HK-2 (cell line): ENCODE measurements at regions not wholly inside any gene's neighbourhood (a gene's known extent, or its start where the extent isn't known, plus 50 kb on each side); places are given as distances from the start of the nearest gene placed in this dataset.
"Not testable (repeated sequence)": the region's sequence is repeated elsewhere in the genome, so short reads cannot be mapped to it uniquely, and the experiment has no call there.

Source experiments
- DNase-seq: peaks from one replicate; pipeline ENCODE4 v3.0.0-alpha.2; 2018; ENCODE audit not compliant: unreplicated experiment

DNA sequence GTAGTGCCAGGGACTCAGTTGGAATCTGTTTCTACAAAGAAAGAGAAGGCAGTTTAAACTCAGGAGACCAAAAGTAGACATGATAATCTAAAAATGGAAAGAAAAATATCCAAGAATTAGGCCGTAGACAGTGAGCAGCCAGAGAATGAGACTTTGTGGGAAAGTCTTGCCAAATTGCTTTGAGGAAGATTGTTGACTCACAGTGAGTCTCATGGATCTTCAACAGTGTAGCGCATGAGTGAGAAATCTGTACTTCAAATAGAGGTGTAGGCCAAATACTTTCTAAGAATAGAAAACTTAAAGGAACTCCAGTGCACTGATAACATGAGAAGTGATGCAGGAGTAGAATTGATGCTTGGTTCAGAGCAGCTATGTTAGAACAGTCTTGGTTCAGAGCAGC, 284.5 kb downstream of the HTR1B start:
- DNase-seq, result no peak

DNA sequence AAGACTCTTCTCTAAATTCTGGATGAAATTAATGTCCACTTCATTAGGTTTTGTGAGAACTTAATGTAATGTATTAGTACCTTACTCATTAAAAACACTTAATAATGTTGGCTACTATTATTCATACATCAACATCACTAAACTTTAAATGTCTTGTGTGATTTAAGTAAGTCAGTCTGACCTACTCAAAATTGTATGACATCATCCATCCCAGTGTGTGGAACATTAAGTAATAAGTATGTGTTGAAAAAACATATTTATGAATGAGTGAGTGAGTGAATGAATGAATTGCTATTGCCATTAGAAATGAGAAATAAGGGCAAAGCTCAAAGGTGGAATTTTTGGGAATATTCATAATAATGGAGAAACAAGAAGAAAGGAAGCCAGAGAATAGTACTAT, 285.8 kb downstream of the HTR1B start:
- no peak for DNase-seq

DNA sequence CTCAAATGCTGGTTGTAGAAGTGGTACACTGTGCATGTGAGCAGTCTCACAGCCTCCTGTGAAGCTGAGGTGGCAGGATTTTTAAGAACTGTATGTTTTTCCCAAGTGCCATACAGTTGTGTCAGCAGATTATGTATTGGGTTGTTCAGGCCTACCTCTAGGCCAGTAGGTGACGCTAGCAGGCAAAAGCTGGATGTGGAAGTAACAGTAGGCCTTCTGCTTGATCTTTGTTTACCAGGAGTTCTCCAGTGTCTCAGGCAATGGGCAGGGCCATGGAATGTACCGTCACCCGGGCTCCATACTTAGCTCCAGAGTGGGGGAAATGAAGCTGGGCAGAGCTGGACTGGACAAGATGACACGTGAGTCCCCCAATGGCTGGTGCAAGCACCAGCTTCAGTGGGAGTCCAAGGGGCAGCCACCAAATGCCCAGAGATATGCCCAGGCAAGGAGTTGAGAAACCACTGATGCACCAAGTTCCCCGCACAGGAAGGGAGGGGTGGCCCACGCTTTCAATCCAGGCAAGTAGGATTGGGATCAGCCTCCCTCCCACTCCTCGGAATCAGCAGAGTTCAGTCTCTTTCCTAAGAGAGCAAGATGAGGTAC, 289.7 kb downstream of the HTR1B start:
- DNase-seq, result no peak

DNA sequence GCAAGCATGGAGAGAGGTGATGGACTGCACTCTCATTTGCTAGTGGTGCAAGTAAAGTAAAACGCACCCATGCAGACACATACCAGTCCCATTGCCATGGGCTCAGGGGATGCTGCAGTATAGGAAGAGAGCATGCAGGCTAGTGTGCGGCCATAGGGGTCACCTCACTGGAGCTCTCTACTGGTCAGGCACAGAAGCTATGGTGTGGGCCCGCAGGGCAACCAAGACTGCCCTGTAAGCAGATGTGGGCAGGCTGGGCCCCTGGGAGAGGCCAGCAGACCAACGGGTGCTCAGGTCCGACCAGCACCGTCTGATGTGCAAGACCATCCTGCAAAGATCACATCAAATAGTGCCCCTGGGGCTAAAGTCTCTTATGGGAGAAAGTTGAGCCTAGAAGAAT, 290.7 kb downstream of the HTR1B start:
- no peak for DNase-seq

DNA sequence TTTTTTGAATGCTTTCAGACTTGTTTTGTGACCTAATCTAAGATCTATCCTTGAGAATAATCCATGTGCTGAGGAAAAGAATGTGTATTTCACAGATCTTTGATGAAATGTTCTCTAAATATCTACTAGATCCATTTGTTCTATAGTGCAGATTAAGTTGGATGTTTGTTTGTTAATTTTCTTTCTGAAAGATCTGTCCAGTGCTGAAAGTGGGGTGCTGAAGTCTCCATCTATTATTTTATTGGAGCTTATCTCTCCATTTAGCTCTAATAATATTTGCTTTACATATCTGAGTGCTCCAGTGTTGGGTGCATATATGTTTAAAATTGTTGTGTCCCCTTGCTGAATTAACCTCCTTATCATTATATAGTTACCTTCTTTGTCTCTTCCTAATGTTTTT, 303.6 kb downstream of the HTR1B start:
- no peak for DNase-seq

DNA sequence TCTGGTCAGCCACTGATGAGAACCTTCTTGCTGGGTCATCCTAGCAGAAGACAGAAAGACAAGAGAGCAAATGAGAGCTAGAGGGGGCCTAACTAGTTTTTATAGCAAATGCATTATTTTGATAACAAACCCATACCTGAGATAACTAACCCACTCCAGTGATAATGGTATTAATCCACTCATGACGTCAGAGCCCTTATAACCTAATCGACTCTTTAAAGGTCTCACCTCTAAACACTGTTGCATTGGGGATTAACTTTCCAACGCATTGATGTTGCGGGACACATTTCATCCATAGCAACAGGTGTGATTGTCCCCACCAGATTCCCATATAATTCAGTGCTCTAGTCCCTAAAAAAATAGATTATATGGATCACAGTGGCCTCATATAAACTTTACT, 312.1 kb downstream of the HTR1B start:
- DNase-seq, result no peak

DNA sequence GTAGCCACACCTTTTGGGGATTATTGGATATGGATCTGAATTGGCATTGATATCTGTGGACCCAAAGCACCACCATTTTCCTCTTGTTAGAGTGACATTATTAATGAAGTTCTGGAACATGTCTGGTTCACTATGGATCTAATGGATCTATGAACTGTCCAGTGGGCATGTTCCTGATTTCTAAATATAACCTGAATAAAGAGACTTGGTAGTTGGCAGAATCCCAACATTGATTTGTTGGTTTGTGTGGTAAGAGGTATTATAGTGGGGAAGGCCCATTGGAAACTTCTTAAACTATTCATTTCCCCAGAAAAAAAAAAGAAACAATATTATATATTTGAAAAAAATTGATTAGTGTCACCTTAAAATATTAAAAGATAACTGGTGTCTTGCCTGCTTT, 312.6 kb downstream of the HTR1B start:
- no peak for DNase-seq

DNA sequence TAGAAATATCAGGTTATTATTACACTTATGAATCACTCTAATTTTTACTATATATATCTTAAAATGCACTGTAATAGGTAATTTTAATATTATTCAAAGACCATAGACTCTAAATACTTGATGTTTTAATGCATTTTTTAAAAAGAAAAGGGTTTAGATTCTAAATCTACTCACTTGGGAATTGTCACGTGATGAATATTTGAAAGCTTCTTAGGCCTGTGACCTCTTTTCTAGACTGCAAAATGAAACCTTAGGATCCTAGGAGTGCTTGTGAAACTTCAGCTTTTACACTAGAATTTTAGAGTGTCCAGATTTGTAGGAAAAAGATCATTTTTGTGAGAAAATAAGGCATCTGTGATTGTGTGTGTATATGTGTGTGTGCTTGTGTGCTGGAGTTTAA, 318.0 kb downstream of the HTR1B start:
- no peak for DNase-seq

DNA sequence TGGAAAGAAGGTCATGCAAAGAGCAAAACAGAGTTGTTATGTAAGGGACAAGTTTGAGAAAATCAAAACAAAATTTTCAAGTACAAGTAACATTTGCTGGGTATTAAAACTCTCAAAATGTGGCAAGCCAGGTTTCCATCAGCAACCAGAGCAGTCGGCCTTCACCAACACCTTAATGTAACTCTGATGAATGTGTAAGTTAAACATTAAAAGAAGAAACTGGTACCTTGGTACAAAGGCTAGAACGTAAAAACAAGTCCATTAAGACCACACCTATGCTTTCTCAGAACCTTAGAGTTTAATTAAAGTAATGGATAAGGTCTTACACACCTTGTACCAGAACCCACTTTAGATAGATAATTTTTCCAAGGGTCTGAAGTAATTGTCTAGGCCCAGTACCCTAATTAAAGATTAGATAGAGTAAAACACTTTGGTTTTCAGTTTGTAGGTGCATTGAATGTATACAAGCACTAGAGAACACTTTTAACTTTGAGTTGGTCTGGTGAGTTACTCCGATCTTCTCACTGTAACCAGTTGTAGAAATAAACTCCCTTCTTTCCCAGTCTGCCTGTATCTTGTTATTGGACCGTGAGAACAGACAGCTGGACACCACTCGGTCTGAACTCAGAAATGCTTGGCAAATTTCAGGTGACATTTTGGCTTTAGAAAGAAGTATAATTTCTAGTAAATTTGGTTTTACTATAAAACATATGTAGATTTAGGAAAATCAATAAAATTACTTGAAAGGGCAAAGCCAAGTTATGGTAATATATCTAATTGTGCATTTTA, 319.4 kb downstream of the HTR1B start:
- no peak for DNase-seq

DNA sequence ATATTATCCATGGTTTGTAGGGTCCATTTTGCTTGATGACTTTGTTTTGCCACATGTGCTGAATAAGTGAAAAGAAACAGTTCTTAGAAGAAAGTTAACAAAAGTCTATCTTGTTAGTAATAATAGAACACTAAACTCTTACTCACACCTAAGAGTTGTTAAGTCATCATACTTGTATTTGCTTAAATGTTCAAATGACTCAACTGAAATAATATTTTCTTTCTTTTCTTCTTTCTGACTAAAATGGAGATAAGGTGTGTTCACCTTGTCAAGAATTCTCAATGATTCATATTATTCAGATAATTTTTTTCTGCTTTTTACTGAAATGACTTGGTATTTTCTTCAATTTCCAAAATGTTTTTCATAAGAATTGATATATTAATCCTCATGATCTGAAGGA, 327.2 kb downstream of the HTR1B start:
- DNase-seq, result no peak

DNA sequence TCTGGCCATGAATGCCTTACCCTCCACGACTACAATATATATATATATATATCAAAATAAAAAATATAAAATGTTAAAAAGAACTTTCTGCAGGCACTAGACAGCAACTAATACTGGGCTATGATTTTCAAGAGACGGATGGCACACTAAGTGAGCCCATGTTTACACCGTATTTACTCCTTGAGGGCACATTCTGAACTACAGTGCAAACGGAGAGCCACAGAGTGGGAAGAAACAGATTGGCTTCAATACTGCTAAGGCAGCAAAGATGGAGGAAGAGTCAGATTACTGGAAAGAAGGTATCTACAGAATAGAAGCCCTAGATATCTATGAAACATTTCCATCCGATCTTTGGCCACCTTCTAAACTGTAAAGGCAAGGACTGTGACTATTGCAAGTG, 330.3 kb downstream of the HTR1B start:
- no peak for DNase-seq

DNA sequence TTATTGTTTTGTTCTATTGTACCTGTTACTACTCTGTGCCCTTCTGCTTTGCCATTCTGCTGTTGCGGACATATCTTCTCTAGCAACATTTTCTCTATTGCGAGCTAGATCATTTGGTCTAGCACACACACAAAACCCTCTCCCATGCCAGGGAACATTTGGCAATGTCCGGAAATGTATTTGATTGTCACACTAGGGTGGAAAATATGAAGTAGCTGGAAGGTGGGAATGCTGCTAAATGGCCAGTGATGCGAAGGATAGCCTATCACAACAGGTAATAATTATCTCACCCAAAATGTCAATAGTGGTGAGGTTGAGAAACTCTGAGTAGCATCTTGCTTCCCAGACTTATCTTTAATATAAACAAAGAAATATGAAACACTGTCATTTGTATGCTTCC, 331.9 kb downstream of the HTR1B start:
- DNase-seq, result no peak

DNA sequence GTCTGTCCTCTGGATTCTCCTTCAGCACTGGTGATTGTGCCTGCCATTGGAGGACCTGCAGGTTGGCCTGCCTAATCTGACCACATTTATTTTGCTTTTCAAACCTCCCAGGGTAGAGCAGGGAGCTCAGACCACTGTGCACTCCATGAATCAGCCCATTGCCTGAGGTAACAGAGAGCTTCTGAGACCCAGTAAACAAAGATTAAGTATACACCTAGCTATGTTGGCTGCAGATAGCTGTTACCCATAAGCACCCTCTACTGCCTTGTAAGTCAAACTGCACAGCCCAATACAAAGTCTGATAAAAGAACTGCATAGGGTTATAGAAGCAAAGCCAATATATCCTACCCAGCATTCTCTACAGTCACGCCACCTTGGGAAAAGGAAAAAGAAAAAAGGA, 338.7 kb downstream of the HTR1B start:
- no peak for DNase-seq

DNA sequence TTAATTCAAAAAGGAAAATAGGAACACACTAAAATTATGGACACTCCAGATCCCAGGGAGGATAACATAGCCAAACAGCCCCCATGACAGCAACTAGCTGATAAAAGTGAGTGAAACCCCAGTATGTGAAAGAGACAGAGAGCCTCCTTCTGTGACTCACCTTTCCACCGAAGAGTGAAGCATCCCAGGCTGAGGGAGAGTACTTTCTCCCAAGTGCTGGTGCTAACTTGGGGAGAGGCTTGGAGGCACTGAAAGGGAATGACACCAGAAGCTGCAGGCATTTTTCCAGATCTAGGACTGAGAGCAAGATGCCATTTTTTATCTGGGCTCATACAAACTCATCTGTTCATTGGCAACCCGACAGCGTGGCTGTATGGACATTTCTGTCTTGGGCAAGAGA, 339.8 kb downstream of the HTR1B start:
- no peak for DNase-seq

DNA sequence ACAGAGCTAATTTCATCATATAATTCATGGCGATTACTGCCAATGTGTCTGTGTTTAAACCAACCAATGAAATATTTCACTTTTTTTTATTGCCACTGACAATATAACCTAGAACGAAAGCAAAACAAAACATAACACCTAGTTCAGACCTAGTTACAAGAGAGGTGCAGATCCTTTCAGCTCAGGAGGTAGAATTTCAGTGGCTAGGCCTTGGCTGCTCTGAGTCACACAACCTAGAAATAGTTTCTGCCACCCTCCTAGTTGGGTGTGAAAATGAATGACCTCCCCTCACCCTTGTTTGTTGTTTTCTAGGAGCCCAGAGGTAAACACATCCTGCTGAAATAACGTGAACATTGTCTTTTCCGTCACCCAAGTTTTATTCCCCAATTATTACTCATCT, 356.3 kb downstream of the HTR1B start:
- no peak for DNase-seq

DNA sequence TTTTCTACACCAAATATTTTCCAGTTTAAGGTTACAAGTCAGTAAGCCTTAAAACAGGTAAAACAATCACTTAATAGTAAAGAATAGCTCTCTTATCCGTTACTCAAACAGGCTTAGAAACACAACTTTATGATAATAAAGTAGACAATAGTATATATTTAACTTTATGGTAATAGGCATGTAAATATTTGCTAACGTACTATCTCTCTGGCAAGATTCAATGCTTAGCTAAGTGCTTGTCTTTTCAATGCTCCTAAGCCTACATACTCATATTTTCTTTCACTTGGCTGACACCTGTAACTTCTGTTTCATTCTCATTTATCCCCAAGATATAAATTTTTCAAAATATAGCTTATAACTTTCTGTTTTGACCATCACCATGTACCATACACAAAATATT, 358.2 kb downstream of the HTR1B start:
- DNase-seq, result no peak

DNA sequence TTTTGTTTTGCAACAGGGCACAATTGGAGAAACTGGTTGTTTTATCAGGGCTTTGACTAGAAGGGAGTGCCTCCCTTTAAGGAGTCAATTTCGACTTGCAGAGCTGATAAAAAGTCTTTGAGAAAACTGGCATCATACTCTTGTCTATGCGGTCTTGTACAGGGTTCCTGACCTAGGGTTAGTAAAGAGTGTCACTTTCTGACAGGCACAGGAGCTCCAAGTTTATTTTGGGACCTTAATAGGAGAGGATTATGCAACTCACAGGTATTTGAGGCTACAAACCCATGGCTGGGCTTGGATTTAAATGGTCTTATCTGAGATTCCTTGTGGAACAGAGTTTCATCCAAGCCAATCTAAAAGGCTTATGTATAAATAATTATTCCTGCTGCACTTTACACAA, 365.4 kb downstream of the HTR1B start:
- DNase-seq, result no peak

DNA sequence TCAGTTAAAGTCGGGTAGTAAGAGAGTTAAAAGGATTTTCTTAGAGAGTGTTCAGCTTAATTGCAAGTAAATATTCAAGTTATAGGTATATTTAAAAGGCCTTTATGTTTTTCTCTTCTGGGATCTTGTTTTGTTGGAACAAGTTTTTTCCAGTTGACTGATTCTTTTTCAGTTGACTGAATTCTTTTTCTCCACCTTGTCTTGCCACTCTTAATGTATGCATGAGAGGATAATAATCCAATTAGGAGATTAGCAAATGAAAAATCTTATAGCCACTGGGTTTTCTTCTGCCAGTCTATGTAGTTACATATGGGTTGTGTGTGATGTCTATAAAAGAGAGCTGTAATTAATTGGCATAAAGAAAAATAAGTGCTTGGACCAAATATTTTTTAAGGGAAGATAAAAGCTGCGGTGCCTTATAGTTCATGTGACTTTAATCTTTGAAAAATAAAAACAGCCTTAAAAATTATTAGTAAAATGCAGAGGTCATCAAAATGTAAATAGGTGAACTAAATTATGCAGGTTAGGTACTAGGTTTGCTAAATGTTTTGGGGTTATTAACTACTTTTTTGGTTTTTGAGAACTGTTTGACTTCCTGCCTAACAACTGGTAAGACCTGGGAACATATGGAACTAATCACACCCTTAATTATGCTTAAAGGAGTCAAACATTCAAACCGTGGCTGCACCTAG, 367.2 kb downstream of the HTR1B start:
- DNase-seq, result no peak

DNA sequence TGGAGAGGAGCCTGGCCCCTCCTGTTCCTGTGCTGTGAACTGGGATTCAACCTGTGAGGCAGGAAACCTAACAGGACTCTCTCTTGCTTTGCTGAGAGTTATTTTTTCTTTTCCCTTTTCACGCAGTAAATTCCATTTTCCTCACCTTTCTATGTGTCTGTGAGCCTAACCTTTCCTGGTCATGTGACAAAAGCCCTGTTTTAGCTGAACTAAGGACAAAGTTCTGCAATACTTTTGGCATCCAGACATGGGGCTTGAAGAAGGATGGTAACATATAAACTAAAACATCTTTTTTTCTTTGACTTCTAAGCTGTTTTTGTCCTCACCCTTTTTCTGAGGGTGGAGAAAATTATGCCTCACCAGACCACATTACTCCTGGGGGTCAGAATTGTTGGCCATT, 368.5 kb downstream of the HTR1B start:
- DNase-seq, result no peak

DNA sequence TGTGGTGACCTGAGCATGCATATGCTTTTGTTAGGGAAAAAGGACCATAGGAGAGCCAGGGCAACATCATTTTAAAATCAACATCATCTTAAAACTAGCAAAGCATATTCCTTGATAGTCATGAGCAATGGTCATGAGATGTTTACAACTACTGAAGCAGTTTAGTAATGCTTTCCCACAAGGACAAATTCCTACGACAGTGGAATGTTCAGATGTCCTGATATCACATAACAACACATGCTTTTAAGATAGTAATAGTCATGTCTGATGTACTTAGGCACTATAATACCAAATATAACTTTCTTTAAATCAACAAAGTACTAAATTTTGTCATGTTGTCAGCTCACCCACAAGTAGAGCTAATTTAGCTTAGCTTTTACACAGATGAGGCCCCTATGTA, 370.3 kb downstream of the HTR1B start:
- DNase-seq, result no peak

DNA sequence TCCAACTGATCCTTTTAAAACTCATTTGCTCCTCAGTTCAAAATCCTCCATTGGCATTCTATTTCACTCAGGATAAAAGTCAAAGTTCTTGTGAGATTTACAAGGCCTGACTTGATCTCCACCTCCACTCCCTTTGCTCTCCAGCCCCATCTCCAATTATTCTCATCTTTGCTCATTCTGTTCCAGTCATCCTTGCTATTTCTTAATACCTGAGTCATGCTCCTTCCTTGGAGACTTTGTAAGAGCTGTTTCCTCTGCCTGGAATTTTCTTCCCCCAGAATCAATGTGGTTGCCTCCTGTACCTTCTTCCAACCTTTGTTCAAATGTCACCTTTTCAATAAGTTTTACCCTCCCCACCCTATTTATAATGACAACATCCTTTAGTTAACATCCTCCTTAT, 373.5 kb downstream of the HTR1B start:
- no peak for DNase-seq

DNA sequence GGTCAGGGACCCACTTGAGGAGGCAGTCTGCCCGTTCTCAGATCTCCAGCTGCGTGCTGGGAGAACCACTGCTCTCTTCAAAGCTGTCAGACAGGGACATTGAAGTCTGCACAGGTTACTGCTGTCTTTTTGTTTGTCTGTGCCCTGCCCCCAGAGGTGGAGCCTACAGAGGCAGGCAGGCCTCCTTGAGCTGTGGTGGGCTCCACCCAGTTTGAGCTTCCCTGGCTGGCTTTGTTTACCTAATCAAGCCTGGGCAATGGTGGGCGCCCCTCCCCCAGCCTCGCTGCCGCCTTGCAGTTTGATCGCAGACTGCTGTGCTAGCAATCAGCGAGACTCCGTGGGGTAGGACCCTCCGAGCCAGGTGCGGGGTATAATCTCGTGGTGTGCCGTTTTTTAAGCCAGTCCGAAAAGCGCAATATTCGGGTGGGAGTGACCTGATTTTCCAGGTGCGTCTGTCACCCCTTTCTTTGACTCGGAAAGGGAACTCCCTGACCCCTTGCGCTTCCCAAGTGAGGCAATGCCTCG, 375.4 kb downstream of the HTR1B start:
- not testable (repeated sequence) for DNase-seq
